ENCODE measurements at regions not wholly inside any gene's neighbourhood (a gene's known extent, or its start where the extent isn't known, plus 50 kb on each side); places are given as distances from the start of the nearest gene placed in this dataset.
A peak's percentile ranks its signal among the peaks of the same experiment; 100 is the strongest.

DNA sequence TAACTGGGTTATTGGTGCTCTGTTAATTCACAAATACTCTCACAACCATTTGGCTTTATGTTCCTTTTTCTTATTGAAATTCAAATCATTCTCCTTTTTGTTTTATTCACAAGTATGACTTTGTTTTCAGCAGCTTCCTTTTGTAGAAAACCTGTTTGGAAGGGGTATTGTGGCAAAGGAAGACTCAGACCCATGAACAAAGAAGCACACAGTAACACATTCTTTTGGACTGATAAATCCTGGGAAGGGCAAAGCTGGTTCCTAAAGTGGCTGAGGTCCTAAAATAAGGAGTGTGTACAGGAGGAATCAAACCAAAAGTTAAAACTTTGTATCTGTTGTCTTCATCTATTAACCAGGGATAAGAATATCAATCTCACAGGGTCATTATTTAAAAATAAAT, 374.7 kb upstream of the FIGN start:
- no peaks in the 10 kb centered on the region for H3K27me3 ChIP-seq
- no peak overlapping the region for H3K4me3 ChIP-seq
- no peak overlapping the region for H3K27ac ChIP-seq
- TF ChIP-seq EP300 (IDR thresholded peaks at IDR 0.05) (no peak), POLR2A (IDR thresholded peaks at IDR 0.05) (no peak), CTCF (IDR thresholded peaks at IDR 0.05) (no peak)
- no peak for DNase-seq
- no peaks in the 10 kb centered on the region for H3K9me3 ChIP-seq
- intact Hi-C loops (cut with DNase I): no loop called here
- no peaks in the 10 kb centered on the region for H3K36me3 ChIP-seq
- no peaks in the 10 kb centered on the region for H3K4me1 ChIP-seq (ENCODE audit: insufficient read depth)

- H3K4me1 ChIP-seq (ENCODE audit: insufficient read depth): no peaks in the 10 kb centered on the region
- peak in 1 of 5 donors; percentile 15 for DNase-seq
- TF ChIP-seq POLR2A (IDR thresholded peaks at IDR 0.05): no peak
- TF ChIP-seq CTCF (IDR thresholded peaks at IDR 0.05): no peak
- TF ChIP-seq EP300 (IDR thresholded peaks at IDR 0.05): no peak
- no peaks in the 10 kb centered on the region for H3K36me3 ChIP-seq
- no peak overlapping the region for H3K4me3 ChIP-seq
- H3K27ac ChIP-seq: no peak overlapping the region
- WGBS, 3 donors: 94 to 96% (median 95%) methylated on average over 14 of the region's 14 CpGs
- no peaks in the 10 kb centered on the region for H3K9me3 ChIP-seq
- intact Hi-C loops (cut with DNase I): no loop called here
- no peaks in the 10 kb centered on the region for H3K27me3 ChIP-seq
Observed at GRCh38 chr2:164109006-164109405, 373.2 kb upstream of the FIGN start.

DNA sequence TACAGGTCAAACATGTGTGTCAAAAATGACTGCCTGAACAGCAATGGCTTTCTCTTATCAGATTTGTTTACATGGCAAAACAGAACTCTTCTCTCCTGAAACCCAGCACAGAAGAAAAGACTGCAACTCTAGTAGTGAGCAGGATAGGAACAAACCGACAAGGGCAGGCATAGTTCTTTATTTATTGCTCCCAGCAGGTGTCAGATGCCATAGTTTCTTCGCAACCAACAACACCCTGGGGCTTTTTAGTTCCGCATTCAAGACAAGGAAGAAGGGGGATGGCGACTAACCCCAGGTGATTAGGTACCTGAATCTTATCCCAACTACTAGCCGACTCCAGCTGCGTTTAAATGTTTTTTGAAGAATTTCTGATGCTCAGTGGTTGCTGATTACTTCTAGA, 367.5 kb upstream of the FIGN start:
- Histone ChIP-seq H3K4me3 (no peak overlapping the region), H3K27ac (no peak overlapping the region), H3K9me3 (no peaks in the 10 kb centered on the region), H3K36me3 (no peaks in the 10 kb centered on the region), H3K4me1 (ENCODE audit: insufficient read depth) (no peaks in the 10 kb centered on the region), H3K27me3 (no peaks in the 10 kb centered on the region)
- WGBS, 3 donors: 82 to 86% (median 85%) methylated on average over 6 of the region's 6 CpGs
- no peak for DNase-seq
- intact Hi-C loops (cut with DNase I): no loop called here
- TF ChIP-seq EP300 (IDR thresholded peaks at IDR 0.05) (no peak), CTCF (IDR thresholded peaks at IDR 0.05) (no peak), POLR2A (IDR thresholded peaks at IDR 0.05) (no peak)

DNA sequence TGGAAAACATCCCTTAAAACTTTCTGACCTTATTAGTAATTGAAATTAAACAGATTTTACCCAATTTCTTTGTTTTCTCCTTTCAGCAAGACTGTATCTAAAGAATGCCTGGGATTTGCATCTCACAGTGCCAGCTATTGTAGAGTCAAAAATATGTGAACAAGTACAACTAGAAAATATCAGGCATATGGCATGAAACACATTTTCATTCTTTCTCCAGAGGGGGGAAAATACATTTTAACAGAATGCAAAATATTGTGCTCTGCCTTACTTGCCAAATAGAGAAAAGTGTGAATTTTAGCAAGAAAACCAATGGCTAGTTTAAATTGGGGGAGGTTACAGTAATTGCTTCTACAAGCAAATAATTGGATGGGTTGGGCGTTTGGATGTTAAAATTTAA, 366.6 kb upstream of the FIGN start:
- H3K27me3 ChIP-seq: no peaks in the 10 kb centered on the region
- TF ChIP-seq CTCF (IDR thresholded peaks at IDR 0.05) (no peak), POLR2A (IDR thresholded peaks at IDR 0.05) (no peak), EP300 (IDR thresholded peaks at IDR 0.05) (no peak)
- no peak for DNase-seq
- 4 to 23% (median 7%) methylated on average over 1 of the region's 1 CpG for WGBS, 3 donors
- no peaks in the 10 kb centered on the region for H3K4me1 ChIP-seq (ENCODE audit: insufficient read depth)
- no peak overlapping the region for H3K4me3 ChIP-seq
- peaks cover 0 to 2% of the 10 kb centered on the region in 2 donors for H3K9me3 ChIP-seq
- no peaks in the 10 kb centered on the region for H3K36me3 ChIP-seq
- H3K27ac ChIP-seq: no peak overlapping the region
- intact Hi-C loops (cut with DNase I): no loop called here

DNA sequence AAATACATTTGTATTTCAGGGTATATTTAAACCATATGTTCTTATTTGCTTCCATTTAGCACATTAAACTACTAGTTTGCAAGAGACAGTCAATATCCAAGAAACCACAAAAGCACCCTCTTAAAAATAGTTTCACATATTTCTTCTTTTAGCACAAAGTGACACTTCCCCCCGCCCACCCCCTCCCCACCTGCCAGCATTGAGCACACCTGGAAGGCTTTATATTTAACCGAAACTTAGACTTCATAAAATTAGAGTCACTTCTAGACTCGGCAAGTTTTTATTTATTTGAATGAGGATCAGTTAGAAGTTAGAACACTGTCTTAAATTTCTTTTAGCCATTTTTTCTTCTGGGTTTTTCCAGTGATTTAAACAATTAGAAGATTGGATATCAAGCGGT, 355.9 kb upstream of the FIGN start:
- H3K4me1 ChIP-seq (ENCODE audit: insufficient read depth): no peaks in the 10 kb centered on the region
- no peaks in the 10 kb centered on the region for H3K27me3 ChIP-seq
- 55 to 62% (median 60%) methylated on average over 4 of the region's 4 CpGs for WGBS, 3 donors
- no peak for TF ChIP-seq POLR2A (IDR thresholded peaks at IDR 0.05)
- no peak for TF ChIP-seq CTCF (IDR thresholded peaks at IDR 0.05)
- TF ChIP-seq EP300 (IDR thresholded peaks at IDR 0.05): no peak
- no peaks in the 10 kb centered on the region for H3K36me3 ChIP-seq
- no peak overlapping the region for H3K4me3 ChIP-seq
- intact Hi-C loops (cut with DNase I): no loop called here
- no peak overlapping the region for H3K27ac ChIP-seq
- DNase-seq: no peak
- no peaks in the 10 kb centered on the region for H3K9me3 ChIP-seq
